Activated naive CD4-positive, alpha-beta T cell treated with anti-CD3 and anti-CD28 coated beads, Interleukin-2, amount 50 U/mL, for 16 hours (primary cell): ENCODE measurements at regions not wholly inside any gene's neighbourhood (a gene's known extent, or its start where the extent isn't known, plus 50 kb on each side); places are given as distances from the start of the nearest gene placed in this dataset.
"Not testable (repeated sequence)": the region's sequence is repeated elsewhere in the genome, so short reads cannot be mapped to it uniquely, and the experiment has no call there.

Source experiments
- DNase-seq: peaks from one replicate; pipeline ENCODE4 v3.0.0-alpha.2; 2020

DNA sequence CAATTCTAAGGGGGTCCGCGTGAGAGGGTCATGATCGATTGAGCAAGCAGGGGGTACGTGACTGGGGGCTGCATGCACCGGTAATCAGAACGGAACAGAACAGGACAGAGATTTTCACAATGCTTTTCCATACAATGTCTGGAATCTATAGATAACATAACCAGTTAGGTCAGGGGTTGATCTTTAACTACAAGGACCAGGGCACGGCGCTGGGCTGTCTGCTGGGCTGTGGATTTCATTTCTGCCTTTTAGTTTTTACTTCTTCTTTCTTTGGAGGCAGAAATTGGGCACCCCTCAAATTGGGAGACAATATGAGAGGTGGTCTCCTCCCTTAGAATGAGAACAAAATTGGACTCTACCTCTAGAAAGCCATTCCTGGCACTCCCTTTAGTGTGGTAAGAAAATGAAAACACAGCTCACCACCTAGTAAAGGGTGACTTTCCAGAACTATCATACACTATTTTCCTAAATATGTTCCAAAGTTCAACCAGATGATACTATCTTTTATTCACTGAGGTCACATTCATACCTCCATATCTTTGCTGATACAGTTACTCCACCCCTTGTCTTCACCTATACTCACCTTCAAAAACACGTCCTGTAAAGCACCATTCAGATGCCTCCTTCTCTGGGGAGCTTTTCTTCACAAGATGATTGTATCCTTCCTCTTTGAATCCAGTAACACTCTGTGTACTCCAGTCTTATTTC, 1058.3 kb upstream of the SLIT2 start:
- no peak for DNase-seq

DNA sequence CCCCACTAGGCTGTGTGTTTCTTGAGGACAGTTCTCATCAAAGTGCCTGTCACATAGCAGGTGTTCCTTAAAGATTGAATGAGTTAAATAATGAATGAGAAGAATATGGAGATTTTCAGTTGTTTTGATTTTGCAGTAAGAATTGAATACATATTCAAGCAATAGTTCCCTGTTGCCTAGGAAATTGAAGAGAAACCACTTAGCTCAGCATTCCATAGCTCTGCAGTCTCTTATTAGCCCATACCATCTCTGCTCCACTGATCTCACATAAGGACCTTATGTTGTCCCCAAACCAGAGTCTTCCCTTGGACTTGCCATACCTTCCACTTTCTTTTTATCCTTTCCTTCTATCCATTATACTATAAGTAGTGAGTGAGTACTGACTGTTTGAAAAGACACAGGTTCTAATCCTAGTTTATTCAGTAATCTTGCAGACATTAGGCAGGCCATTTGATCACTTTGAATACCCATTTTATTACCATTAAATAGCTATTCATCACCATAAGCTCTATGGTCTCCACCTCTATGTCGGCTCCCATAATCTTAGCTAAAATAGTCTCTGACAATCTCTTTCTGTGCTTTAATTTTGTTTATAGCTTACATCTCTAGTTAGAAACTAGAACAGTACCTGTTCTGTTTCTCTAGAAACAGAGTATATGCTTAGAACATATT, 1059.6 kb upstream of the SLIT2 start:
- no peak for DNase-seq

DNA sequence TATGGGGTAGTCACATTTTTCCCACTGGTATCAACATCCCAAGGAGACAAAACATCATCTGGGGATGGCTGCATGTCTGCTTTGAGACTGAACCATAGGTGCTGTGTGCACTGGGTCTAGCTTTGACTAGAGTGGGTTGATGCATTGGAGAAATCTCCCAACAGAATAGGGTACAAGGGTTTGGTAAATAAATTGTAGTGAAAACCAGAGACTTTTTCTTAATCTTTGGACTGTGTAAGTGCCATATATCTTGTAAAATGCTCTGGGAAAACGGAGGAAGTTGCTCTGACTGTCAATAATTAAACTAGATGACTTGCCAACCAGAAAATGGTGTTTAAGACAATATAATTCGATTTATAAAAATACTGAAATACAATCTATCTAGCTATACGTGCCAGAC, 1064.0 kb upstream of the SLIT2 start:
- no peak for DNase-seq

DNA sequence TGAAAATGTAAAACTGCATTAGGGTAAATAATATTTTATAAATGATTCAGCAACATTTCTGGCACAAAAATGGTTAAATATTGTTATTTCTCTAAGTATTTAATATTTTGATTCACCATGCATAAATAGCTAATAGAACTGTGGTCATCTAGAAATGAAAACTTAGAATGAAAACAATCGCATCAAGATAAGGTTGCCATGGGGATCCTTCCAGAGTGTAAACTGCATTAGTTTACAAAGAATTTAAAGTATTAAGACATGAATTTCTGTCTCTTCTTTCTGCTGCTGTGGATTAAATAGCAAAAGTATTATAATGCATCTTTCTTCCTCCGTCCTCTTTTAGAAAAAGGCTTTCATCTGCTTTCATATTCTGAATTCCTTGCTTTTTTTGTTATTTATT, 1064.6 kb upstream of the SLIT2 start:
- no peak for DNase-seq

DNA sequence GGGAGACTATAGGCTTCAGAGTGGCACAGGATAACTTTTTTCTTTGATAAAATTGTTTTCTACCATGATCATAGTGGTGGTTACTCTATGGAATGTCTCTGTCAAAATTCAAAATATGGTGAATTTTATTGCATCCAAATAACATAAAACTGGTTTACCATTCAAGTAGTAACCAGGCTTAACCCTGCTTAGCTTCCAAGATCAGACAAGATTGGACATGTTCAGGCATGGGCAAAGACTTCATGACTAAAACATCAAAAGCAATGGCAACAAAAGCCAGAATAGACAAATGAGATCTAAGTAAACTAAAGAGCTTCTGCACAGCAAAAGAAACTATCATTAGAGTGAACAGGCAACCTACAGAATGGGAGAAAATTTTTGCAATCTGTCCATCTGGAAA, 1070.1 kb upstream of the SLIT2 start:
- not testable (repeated sequence) for DNase-seq

DNA sequence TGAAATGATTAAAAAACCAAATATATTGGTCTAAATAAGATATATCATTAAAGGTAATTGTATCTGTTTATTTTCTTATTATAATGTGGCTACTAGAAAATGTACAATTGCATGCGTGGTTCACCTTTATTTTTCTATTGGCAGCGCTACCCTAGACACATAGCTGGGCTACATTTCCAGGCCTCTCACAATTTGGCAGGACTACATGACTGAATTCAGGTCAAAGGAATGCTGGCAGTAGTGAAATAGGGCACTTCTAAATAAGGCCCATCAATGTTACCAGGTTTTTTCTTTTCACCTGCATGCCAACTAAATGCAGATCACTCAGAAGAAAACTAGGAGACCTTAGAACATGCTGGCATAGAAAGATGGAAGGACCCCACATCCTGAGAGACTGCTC, 1072.9 kb upstream of the SLIT2 start:
- no peak for DNase-seq

DNA sequence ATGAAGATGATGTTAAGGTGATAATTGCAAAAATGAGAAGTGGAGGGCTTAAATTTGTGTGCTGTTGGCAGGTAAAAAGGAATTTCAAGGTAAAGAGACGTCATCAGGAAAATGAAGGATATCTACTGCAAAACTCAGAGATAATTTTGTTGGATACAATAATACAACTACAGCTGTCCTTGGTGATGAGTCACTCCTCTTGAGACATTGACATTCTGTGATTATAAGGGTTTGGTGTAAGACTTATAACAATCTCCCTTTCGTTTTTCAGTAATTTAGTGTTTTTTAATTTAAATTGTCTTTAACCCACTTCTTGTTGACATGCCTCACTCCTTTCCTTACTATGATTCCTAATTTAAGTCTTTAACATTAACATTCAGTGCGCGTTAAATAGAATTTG, 1074.1 kb upstream of the SLIT2 start:
- DNase-seq, result no peak

DNA sequence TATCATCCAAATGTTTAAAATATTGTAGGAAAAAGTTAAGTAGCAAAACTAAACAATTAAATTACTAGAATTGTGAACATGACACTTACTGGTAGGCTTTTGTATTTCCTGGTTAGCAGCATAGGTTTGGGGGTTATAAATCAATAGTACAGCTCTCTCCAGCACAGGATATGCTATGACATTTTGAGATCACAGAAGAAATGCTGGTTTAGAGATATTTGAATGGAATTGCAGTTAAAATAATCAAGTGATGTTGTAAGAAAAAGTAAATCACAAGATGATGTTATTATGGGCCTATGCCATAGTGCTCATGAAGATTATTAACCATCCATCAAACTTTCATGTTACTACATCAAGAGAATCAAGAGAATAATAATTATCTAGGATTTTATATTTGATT, 1079.9 kb upstream of the SLIT2 start:
- no peak for DNase-seq

DNA sequence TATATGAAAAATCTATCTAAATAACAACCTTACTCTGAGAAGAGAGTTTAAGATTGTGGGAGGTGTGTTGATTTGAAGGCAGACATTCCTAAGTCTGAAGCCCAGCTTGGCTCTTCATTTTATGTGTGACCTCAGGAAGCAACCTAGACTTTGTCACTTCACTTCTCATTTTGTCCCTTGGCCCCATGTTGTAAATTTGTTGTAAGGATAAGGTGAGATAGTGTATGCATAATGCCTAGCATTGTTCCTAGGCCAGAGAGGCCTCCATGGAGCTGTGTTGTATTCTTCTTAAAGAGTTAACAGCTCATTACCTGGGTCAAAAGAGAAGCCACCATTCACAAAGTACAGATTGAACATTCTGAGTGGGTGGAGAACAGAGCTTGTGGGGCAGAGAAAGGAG, 1084.4 kb upstream of the SLIT2 start:
- DNase-seq, result no peak

DNA sequence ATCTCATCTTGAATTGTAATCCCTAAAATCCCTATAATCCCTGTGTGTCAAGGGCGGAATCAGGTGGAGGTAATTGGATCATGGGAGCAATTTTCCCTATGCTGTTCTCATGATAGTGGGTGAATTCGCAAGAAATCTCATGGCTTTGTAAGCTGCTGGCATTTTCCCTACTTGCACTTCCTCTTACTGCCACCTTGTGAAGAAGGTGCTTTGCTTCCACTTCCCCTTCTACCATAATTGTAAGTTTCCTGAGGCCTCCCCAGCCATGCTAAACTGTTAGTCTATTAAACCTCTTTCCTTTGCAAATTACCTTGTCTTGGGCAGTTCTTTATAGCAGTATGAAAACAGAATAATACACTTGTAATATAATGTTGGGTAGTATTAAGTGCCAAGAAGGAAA, 1087.4 kb upstream of the SLIT2 start:
- no peak for DNase-seq

DNA sequence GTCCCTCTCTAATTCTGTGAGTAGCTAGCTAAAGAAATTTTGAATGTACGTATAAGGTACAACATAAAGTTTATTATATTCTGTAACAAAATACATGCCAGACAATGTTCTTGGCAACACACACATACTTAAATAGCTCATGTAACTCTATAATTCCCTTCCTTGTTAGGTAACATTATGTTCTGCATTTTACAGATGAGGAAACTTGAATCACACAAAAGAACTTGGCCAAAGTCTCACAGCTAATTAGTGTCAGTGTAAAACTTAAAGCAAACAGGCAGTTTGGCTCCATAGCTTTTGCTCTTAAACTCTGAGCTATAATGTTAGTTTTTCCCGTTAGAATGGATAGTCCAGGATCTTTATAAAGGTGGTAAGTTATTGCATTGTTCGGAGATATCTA, 1091.8 kb upstream of the SLIT2 start:
- no peak for DNase-seq

DNA sequence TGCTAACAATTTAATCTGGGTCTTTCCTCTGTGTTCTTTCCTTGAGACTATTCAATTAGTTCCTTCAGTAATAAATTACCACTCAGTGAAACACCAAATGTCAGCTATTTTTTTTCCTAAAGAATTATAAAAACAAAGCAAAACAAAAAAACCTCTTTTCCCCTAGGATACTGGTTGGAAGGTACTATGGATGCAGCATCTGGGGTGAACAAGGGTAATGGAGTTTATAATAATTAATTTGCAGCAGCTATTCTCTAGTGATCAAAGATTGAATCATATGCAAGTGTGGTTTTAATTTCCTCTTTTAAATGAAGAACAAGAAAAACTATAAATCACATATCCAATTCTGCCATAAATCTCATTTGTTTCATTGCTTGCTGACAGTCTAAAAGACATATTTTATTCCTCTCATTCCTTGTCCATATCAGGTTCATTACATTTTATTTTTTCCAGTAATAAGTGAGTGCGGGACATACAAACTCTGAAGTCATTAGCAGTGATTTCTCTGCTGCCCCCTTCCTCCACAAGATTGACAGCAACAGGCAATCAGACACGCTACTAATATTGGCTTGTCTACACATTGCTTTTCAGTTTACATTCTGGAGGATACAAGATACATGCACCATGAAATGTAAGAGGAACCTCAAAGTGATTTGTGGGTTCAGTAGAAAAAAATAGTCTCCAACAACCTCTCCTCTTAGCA, 1093.4 kb upstream of the SLIT2 start:
- DNase-seq, result no peak

DNA sequence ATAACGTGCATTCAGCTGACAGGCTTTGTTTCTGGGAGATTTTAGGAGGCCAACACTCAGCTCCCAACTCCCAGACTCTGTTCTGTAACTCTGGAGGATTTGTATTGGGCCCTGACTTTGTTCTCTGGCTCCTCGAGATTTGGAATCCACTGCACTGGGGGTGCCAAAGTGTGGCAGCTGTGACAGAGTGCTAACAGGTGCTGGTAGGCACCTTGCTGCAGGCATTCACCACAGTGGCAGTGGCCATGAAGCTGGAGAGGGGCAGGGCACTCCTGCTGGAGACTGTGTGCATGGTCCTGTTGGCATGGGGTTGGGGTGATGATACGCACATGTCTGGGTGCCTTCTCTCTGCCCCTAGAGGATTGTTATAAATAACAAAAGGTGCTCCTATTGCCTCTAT, 1094.9 kb upstream of the SLIT2 start:
- DNase-seq, result no peak

DNA sequence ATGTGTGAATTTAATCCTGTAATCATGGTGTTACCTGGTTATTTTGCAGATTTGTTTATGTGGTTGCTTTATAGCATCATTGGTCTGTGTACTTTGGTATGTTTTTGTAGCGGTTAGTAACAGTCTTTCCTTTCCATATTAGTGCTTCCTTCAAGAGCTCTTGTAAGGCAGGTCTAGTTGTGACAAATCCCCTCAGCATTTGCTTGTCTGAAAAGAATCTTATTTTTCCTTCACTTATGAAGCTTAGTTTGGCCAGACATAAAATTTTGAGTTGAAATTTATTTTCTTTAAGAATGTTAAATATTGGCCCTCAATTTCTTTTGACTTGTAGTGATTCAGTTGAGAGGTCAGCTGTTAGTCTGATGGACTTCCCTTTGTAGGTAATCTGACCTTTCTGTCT, 1096.1 kb upstream of the SLIT2 start:
- DNase-seq, result no peak

DNA sequence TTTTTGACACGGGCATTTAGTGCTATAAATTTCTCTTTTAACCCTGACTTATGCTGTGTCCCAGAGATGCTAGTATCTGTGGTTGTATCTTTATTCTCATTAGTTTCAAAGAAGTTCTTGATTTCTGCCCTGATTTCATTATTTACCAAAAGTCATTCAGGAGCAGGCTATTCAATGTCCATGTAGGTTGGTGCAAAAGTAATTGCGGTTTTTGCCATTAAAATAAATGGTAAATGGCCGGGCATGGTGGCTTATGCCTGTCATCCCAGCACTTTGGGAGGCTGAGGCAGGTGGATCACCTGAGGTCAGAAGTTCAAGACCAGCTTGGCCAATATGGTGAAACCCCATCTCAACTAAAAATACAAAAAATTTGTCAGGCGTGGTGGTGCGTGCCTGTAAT, 1097.4 kb upstream of the SLIT2 start:
- not testable (repeated sequence) for DNase-seq

DNA sequence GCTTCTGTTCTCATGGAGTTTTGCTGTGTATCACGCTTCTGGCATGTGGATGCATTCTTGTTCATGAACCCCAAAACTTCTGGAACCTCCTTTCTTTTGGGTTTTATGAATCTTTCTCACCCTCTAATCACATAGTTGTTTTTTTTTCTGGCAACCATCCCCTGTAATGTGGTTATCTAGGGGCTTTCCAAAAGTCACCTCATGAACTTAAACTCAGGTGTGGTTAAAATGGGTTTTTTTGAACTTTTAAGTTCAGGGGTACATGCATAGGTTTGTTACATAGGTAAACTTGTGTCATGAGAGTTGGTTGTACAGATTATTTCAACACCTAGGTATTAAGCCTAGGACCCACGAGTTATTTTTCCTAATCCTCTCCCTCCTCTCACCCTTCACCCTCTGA, 1099.4 kb upstream of the SLIT2 start:
- DNase-seq, result no peak

DNA sequence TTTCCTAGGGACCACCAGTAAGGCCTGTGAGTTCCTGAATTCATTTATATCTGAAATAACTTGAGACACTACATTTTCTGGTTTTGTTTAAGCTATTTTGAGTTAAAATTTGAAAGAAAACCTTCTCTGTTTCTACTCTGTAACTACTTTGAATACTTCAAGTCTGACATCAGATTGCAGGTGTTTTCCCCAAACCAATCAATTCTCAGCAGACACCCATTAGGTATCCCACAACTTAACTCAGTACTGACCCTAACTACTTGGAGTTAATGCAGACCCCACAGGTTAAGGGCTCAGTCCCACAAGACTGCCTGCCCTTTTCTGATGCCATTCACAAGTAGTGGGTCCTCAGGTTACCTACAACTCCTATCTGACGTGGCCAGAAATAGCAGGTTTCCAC, 1100.0 kb upstream of the SLIT2 start:
- DNase-seq, result no peak

DNA sequence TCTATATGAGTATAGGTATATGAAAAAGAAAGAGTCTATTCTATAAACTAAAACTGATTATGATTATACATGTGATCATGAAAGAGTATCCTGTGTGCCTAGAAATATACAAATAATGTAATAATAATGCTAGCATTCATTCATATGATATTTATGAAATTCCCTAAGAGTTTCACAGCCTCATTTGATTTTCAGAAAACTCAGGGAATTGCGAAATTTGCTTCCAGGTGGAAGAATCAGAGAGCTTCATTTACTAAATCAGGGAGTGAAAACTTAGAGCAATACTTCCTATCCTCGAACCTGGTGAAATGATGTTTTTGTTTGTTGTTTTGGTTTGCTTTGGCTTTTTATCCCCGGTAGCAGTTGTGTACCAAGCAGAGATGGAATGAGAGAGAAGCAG, 1105.7 kb upstream of the SLIT2 start:
- no peak for DNase-seq

DNA sequence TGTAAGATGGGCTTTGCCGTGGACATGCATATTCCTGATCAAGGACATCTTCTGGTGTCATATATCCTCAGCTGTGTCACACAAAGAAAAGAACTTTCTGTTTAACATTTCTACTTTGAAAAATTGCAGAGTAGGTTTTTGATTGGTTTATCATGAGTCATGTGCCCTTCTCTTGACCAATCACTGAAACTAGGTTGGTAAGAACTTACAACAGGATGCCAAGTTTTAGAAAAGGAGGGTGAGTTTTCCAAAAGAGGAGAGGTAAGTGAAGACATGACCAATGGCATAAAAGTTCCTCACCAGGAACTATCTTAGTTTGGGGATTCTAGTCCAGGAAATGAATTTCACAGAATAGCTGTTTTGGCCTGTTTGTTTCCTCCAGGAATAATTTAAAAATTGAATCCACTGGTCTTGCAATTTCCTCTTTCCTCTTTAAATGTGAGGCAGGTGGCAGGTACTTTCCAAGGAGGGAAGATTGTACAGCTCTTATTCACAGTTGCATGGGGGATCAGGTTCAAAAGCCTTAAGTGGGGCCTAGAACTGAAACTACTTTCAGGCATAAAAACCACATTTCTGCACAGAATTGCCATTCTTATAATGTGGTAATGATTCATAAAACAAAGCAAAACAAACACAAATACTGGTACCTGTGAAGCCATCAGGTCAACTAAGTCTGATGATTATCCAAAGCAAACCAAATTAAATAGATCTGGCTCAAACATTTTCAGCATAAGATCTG, 1114.5 kb upstream of the LCORL start:
- no peak for DNase-seq

DNA sequence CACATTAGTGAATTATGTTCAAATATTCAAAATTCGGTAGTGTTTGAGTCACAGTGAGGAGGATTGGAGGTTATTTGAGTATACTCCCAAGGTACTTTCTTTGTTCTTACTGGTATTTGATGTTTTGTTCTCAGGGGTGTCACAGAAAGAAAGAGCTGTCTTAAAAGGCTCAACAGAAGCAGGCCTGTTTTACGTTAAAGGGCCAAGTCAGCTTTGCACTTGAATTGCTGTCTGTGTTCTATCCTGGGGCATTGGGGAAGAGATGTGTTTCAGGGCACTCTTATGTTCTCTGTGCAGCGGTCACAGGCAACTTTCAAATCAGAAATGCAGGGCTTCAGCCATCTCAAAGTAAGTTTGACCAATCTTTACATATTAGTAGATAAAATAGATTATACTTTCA, 1113.1 kb upstream of the LCORL start:
- DNase-seq, result no peak

DNA sequence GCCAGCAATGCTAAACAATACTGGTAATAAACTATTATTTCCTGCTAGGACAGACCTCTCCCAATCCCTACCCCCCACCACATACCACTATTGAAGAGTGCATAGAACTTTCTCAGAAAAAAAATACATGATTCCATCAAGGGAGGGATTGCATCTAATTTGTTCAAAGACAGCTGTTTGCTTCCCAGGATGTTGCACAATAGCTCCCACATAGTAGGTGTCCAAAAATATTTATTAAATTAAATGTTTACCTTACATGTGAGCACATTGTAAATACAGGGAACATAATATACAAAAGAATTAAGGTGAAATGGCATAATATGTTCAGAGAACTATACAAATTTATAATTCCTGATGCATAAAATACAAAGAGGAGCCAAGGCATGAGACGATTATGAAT, 1111.8 kb upstream of the LCORL start:
- DNase-seq, result no peak

DNA sequence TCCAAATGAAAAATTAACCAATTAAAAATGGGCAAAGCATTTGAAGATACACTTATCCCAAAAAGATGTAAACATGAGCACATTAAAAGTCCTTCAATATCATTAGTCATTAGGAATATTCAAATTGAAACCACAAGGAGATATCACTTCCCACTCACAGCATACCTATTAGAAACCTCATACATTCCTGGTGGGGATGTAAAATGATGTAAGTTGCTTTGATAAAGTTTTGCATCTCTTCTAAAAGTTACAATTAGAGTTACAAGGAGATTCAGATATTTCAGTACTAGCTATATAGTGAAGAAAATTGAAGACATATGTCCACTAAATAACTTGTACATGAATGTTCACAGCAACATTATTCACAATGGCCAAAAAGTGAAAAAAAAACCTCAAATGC, 1109.3 kb upstream of the LCORL start:
- DNase-seq, result no peak

DNA sequence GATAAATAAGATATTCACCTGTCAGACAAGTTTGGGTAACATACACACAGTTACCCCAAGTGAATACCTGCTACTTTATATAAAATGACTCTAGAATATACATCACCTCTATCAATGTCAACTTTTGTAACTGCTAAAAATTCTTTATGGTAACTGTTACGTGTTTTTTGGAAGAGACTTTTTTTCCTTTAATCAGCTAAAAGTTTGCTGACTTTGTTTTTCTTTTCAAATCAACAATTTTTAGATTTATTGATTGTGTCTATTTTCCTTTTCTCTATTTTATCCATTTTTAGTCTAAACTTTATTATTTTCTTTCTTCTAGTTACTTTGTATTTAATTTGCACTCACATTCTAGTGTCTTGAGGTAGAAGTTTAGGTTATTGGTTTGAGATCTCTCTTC, 1106.6 kb upstream of the LCORL start:
- no peak for DNase-seq

DNA sequence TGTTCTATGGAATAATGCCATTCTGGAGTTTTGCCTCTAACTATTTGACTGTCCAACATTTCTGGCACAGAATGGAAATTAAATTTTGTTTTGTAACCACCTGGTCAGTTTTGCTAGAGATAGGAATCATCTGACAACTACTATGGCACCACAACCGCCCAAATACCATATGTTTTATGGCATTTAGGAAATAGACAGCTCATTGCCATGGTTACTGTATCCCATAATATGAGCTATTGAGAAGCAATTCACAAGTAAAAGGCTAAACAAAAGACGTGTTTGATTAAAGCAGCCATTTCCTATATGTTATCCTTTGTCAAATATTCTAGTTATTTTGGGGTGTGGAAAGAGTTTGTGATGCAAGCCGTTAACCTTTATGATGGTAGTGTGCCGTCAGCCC, 1105.3 kb upstream of the LCORL start:
- no peak for DNase-seq
